ENCODE measurements at regions not wholly inside any gene's neighbourhood (a gene's known extent, or its start where the extent isn't known, plus 50 kb on each side); places are given as distances from the start of the nearest gene placed in this dataset.
"Not testable (repeated sequence)": the region's sequence is repeated elsewhere in the genome, so short reads cannot be mapped to it uniquely, and the experiment has no call there.

- in situ Hi-C loops (cut with MboI); H3K4me2 ChIP-seq (ENCODE audit: control insufficient read depth, insufficient read depth); H3K27ac ChIP-seq (ENCODE audit: control insufficient read depth, insufficient read depth); H3K4me1 ChIP-seq (ENCODE audit: control insufficient read depth, insufficient read depth, low read length); H4K20me1 ChIP-seq (ENCODE audit: control insufficient read depth, insufficient read depth); H3K4me3 ChIP-seq; SMC1A ChIA-PET (ENCODE audit: uncharacterized antibody, unreplicated experiment); H3K27me3 ChIP-seq (replicated peaks in 1 of 2; ENCODE audit: control insufficient read depth in 2 of 2, insufficient read depth in 2 of 2, low read length in 1 of 2); intact Hi-C loops (cut with micrococcal nuclease; ENCODE audit: unreplicated experiment); H2AFZ ChIP-seq (ENCODE audit: control insufficient read depth, low read depth, low read length); ATAC-seq; POLR2A ChIA-PET; FAIRE-seq; H3K9me3 ChIP-seq (replicated peaks; ENCODE audit: control insufficient read depth, insufficient read depth, low read length); H3K36me3 ChIP-seq (ENCODE audit: control insufficient read depth in 2 of 2, insufficient read depth in 2 of 2, low read length in 1 of 2); DNase-seq (ENCODE audit: low read depth, low spot score); RAD21 ChIA-PET (ENCODE audit: unreplicated experiment); BruUV-seq (replicated peaks); H3K9ac ChIP-seq (ENCODE audit: control insufficient read depth, insufficient read depth, low read length); H3K79me2 ChIP-seq (ENCODE audit: control insufficient read depth, insufficient read depth, low read length); CTCF ChIA-PET: not testable (repeated sequence)
- WGBS (ENCODE audit: insufficient coverage, insufficient replicate concordance, low lambda C conversion rate, missing lambda C conversion rate) = 40% methylated on average over 6 of the region's 6 CpGs
Measured at GRCh38 chr19:27708986-27709385, 1504.0 kb downstream of the UQCRFS1 start.

DNA sequence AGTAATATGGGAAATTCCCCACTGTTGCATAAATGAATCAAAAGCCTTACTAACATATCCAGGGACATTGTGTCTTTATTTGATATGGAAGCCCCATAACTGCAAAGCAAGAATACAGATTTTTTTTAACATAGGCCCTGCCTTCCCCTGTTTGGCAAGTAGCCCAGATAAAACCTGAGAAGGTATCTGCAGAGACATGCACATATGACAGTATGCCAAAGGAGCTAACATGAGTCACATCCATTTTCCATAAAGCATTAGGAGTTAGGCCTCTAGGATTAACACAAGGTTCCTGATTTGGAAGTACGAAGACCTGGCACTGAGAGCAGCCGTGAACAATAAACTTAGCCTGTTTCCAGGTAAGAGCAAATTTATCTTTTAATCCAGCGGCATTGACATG lies 1505.9 kb downstream of the UQCRFS1 start:
- FAIRE-seq; H4K20me1 ChIP-seq (ENCODE audit: control insufficient read depth, insufficient read depth); DNase-seq (ENCODE audit: low read depth, low spot score); BruUV-seq (replicated peaks); RAD21 ChIA-PET (ENCODE audit: unreplicated experiment); H3K36me3 ChIP-seq (ENCODE audit: control insufficient read depth in 2 of 2, insufficient read depth in 2 of 2, low read length in 1 of 2); H3K4me3 ChIP-seq; H3K27ac ChIP-seq (ENCODE audit: control insufficient read depth, insufficient read depth); H3K9me3 ChIP-seq (replicated peaks; ENCODE audit: control insufficient read depth, insufficient read depth, low read length); H3K27me3 ChIP-seq (replicated peaks in 1 of 2; ENCODE audit: control insufficient read depth in 2 of 2, insufficient read depth in 2 of 2, low read length in 1 of 2); in situ Hi-C loops (cut with MboI); ATAC-seq; H3K79me2 ChIP-seq (ENCODE audit: control insufficient read depth, insufficient read depth, low read length); H2AFZ ChIP-seq (ENCODE audit: control insufficient read depth, low read depth, low read length); SMC1A ChIA-PET (ENCODE audit: uncharacterized antibody, unreplicated experiment); H3K4me2 ChIP-seq (ENCODE audit: control insufficient read depth, insufficient read depth); CTCF ChIA-PET; POLR2A ChIA-PET; intact Hi-C loops (cut with micrococcal nuclease; ENCODE audit: unreplicated experiment); H3K9ac ChIP-seq (ENCODE audit: control insufficient read depth, insufficient read depth, low read length); H3K4me1 ChIP-seq (ENCODE audit: control insufficient read depth, insufficient read depth, low read length): not testable (repeated sequence)
- WGBS (ENCODE audit: insufficient coverage, insufficient replicate concordance, low lambda C conversion rate, missing lambda C conversion rate) = 49% methylated on average over 3 of the region's 3 CpGs

DNA sequence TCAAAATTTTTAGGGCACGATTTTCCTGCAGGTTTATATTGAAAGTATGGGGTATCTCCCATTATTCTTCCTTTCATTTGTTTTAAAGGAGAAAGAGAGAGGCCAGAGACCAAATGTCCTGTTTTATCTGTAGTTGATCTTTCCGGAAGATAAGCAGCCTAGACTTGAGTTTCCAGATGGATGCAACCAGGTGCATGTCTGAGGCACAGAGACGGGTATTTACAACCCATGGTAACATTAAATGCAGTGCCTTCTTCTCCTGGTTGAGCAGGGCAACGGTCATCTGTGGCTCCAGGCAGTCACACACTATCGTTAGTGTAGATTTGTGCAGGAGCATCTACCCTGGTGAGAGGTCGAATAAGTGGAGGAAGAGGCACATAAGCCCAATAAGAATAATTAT lies 1507.1 kb downstream of the UQCRFS1 start:
- no peak overlapping the region for H3K27ac ChIP-seq (ENCODE audit: control insufficient read depth, insufficient read depth)
- no peak for ATAC-seq
- CTCF ChIA-PET = no interaction called here
- POLR2A ChIA-PET = no interaction called here
- no peak overlapping the region for H3K4me3 ChIP-seq
- H3K36me3 ChIP-seq (ENCODE audit: control insufficient read depth in 2 of 2, insufficient read depth in 2 of 2, low read length in 1 of 2) = no peaks in the 10 kb centered on the region
- BruUV-seq (replicated peaks) = no TSS peak
- SMC1A ChIA-PET (ENCODE audit: uncharacterized antibody, unreplicated experiment) = no interaction called here
- no peaks in the 10 kb centered on the region for H3K79me2 ChIP-seq (ENCODE audit: control insufficient read depth, insufficient read depth, low read length)
- no peak overlapping the region for H2AFZ ChIP-seq (ENCODE audit: control insufficient read depth, low read depth, low read length)
- no peaks in the 10 kb centered on the region for H3K4me1 ChIP-seq (ENCODE audit: control insufficient read depth, insufficient read depth, low read length)
- WGBS (ENCODE audit: insufficient coverage, insufficient replicate concordance, low lambda C conversion rate, missing lambda C conversion rate) = 13% methylated on average over 6 of the region's 6 CpGs
- in situ Hi-C loops (cut with MboI) = no loop called here
- RAD21 ChIA-PET (ENCODE audit: unreplicated experiment) = no interaction called here
- no peaks in the 10 kb centered on the region; the same call in 1 of the 3 replicates for H3K9me3 ChIP-seq (replicated peaks; ENCODE audit: control insufficient read depth, insufficient read depth, low read length)
- no peak overlapping the region for H3K9ac ChIP-seq (ENCODE audit: control insufficient read depth, insufficient read depth, low read length)
- TF ChIP-seq TCF7 (IDR thresholded peaks at IDR 0.05; ENCODE audit: borderline replicate concordance) (no peak), MEF2A (IDR thresholded peaks at IDR 0.05; ENCODE audit: insufficient read depth, low read depth, low read length) (no peak), ESRRA (IDR thresholded peaks at IDR 0.05; ENCODE audit: low read length) (no peak)
- TF ChIP-seq, protein P1, sequence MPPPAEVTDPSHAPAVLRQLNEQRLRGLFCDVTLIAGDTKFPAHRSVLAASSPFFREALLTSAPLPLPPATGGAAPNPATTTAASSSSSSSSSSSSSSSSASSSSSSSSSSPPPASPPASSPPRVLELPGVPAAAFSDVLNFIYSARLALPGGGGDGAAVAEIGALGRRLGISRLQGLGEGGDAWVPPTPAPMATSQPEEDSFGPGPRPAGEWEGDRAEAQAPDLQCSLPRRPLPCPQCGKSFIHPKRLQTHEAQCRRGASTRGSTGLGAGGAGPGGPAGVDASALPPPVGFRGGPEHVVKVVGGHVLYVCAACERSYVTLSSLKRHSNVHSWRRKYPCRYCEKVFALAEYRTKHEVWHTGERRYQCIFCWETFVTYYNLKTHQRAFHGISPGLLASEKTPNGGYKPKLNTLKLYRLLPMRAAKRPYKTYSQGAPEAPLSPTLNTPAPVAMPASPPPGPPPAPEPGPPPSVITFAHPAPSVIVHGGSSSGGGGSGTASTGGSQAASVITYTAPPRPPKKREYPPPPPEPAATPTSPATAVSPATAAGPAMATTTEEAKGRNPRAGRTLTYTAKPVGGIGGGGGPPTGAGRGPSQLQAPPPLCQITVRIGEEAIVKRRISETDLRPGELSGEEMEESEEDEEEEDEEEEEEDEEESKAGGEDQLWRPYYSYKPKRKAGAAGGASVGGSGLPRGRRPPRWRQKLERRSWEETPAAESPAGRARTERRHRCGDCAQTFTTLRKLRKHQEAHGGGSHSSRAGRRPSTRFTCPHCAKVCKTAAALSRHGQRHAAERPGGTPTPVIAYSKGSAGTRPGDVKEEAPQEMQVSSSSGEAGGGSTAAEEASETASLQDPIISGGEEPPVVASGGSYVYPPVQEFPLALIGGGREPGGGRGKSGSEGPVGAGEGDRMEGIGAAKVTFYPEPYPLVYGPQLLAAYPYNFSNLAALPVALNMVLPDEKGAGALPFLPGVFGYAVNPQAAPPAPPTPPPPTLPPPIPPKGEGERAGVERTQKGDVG (CRISPR knock-in tag; IDR thresholded peaks at IDR 0.05) = no peak
- H4K20me1 ChIP-seq (ENCODE audit: control insufficient read depth, insufficient read depth) = no peaks in the 10 kb centered on the region
- DNase-seq (ENCODE audit: low read depth, low spot score) = no peak
- H3K4me2 ChIP-seq (ENCODE audit: control insufficient read depth, insufficient read depth) = no peak overlapping the region
- no peaks in the 10 kb centered on the region for H3K27me3 ChIP-seq (replicated peaks in 1 of 2; ENCODE audit: control insufficient read depth in 2 of 2, insufficient read depth in 2 of 2, low read length in 1 of 2)
- intact Hi-C loops (cut with micrococcal nuclease; ENCODE audit: unreplicated experiment) = no loop called here
- FAIRE-seq = no peak
